Endothelial cell of umbilical vein (primary cell): ENCODE measurements at regions not wholly inside any gene's neighbourhood (a gene's known extent, or its start where the extent isn't known, plus 50 kb on each side); places are given as distances from the start of the nearest gene placed in this dataset.

Experiments used
- BruUV-seq: library from RNA; stranded (reverse); fragments of 400-500 nt; replicated peaks from 2 replicates; lab custom pipeline; 2021; lab: Mats Ljungman, UMichigan
- CTCF ChIA-PET: fragments of 300-600, 350-600 bp; sonication (Branson Sonifier 250); formaldehyde crosslinking; loops from one replicate; lab custom pipeline; 2021; ENCODE audit warnings: antibody characterized with exemption, inconsistent platforms; lab: Charles Lee
- POLR2A ChIA-PET: fragments of 300-600, 350-600 bp; sonication (Branson Sonifier 250); formaldehyde crosslinking; loops from one replicate; lab custom pipeline; 2021; ENCODE audit warnings: antibody characterized with exemption, inconsistent platforms; lab: Charles Lee
- DNase-seq: peaks from one replicate; pipeline ENCODE4 v3.0.0-alpha.2; 2011; ENCODE audit warnings: low read depth, low spot score
- FAIRE-seq: peaks from 2 replicates; lab custom pipeline; 2011; peaks lifted over from hg19 to GRCh38; lab: Jason Lieb, UNC
- H2AFZ ChIP-seq: 2 replicates; pipeline ENCODE4 v1.6.0; 2012; ENCODE audit warnings: low read depth, low read length, control low read depth, inconsistent platforms
- H3K27ac ChIP-seq: 2 replicates; pipeline ENCODE4 v1.5.1; 2011; ENCODE audit warnings: low read depth, mild to moderate bottlenecking, control low read depth, low read length, moderate library complexity; ENCODE audit not compliant: insufficient read depth
- H3K27me3 ChIP-seq, 2 experiments: 2 replicates each; pipeline versions ENCODE4 v1.6.0 to v1.6.1; 2011; ENCODE audit warnings: low read length in 2 of 2, mixed read lengths in 1 of 2; ENCODE audit not compliant: control insufficient read depth in 2 of 2, insufficient read depth in 2 of 2
- H3K36me3 ChIP-seq, 2 experiments: 2 replicates in 1 of 2; 3 replicates in 1 of 2; pipeline ENCODE4 v1.5.1; 2011; ENCODE audit warnings: low read length in 2 of 2, mild to moderate bottlenecking in 1 of 2, moderate library complexity in 1 of 2; ENCODE audit not compliant: control insufficient read depth in 2 of 2, insufficient read depth in 2 of 2; ENCODE audit errors: extremely low read depth in 1 of 2
- H3K4me1 ChIP-seq: 3 replicates; pipeline ENCODE4 v1.5.1; 2011; ENCODE audit warnings: mild to moderate bottlenecking, low read length; ENCODE audit not compliant: control insufficient read depth, insufficient read depth; ENCODE audit errors: extremely low read depth
- H3K4me2 ChIP-seq: 2 replicates; pipeline ENCODE4 v1.6.1; 2011; ENCODE audit warnings: low read length, control low read depth, mixed read lengths; ENCODE audit not compliant: insufficient read depth
- H3K4me3 ChIP-seq, 3 experiments: fragments of 200-600 bp in 1 of 3; sonication (generic), shearing (Covaris generic) in 1 of 3; replicated peaks in 1 of 3; 2 replicates each; pipeline ENCODE4 v1.5.1; 2011 to 2016; ENCODE audit warnings: control low read depth in 3 of 3, low read length in 3 of 3, mild to moderate bottlenecking in 2 of 3, inconsistent platforms in 1 of 3, low read depth in 1 of 3, moderate library complexity in 1 of 3; ENCODE audit not compliant: insufficient read depth in 1 of 3
- H3K79me2 ChIP-seq: 2 replicates; pipeline ENCODE4 v1.6.0; 2012; ENCODE audit warnings: low read length, inconsistent platforms; ENCODE audit not compliant: control insufficient read depth, insufficient read depth
- H3K9ac ChIP-seq: replicated peaks from 2 replicates; pipeline ENCODE3; 2011; ENCODE audit warnings: low read length, control low read depth; ENCODE audit not compliant: insufficient read depth; ENCODE audit errors: extremely low read depth
- H3K9me1 ChIP-seq: replicated peaks from 3 replicates; pipeline ENCODE4 v1.6.0; 2011; ENCODE audit warnings: mild to moderate bottlenecking, low read length; ENCODE audit not compliant: control insufficient read depth, insufficient read depth; ENCODE audit errors: extremely low read depth
- H3K9me3 ChIP-seq: replicated peaks from 2 replicates; pipeline ENCODE4 v1.5.1; 2012; ENCODE audit warnings: low read length, inconsistent platforms; ENCODE audit not compliant: control insufficient read depth, insufficient read depth
- H4K20me1 ChIP-seq: replicated peaks from 2 replicates; pipeline ENCODE3; 2011; ENCODE audit warnings: mild to moderate bottlenecking, low read length; ENCODE audit not compliant: control insufficient read depth, insufficient read depth; ENCODE audit errors: extremely low read depth
- CTCF ChIP-seq, 2 donors: IDR thresholded peaks; 1 replicate in 1 of 2; 2 replicates in 1 of 2; pipeline ENCODE4 v1.5.1; 2011; ENCODE audit warnings: low read length in 2 of 2, mild to moderate bottlenecking in 2 of 2, moderate library complexity in 2 of 2, control low read depth in 1 of 2, inconsistent platforms in 1 of 2, low read depth in 1 of 2; ENCODE audit not compliant: insufficient read depth in 1 of 2; ENCODE audit errors: extremely low read depth in 1 of 2
- EZH2 ChIP-seq: IDR thresholded peaks from 2 replicates; pipeline ENCODE4 v1.6.1; 2012; ENCODE audit warnings: borderline replicate concordance, low read depth, mild to moderate bottlenecking, moderate library complexity, low read length, inconsistent platforms; ENCODE audit not compliant: severe bottlenecking
- FOS ChIP-seq: IDR thresholded peaks from 2 replicates; pipeline ENCODE4 v1.6.1; 2011; ENCODE audit warnings: mild to moderate bottlenecking, low read length, moderate library complexity, borderline replicate concordance; ENCODE audit not compliant: insufficient read depth
- GATA2 ChIP-seq: IDR thresholded peaks from 2 replicates; pipeline ENCODE4 v1.7.0; 2011; ENCODE audit warnings: low read depth, mild to moderate bottlenecking, moderate library complexity, mixed read lengths, low read length; ENCODE audit not compliant: insufficient read length, insufficient read depth
- JUN ChIP-seq: IDR thresholded peaks from 2 replicates; pipeline ENCODE4 v1.6.1; 2011; ENCODE audit warnings: borderline replicate concordance, low read depth; ENCODE audit not compliant: insufficient read length, insufficient read depth
- MYC ChIP-seq: IDR thresholded peaks from one replicate; pipeline ENCODE4 v1.6.1; 2011; ENCODE audit warnings: mild to moderate bottlenecking, low read depth, low read length
- POLR2A ChIP-seq: IDR thresholded peaks from 2 replicates; pipeline ENCODE4 v1.6.1; 2012; ENCODE audit warnings: low read depth, mild to moderate bottlenecking, control low read depth, low read length
- POLR2AphosphoS5 ChIP-seq: IDR thresholded peaks from 2 replicates; pipeline ENCODE4 v1.6.1; 2012; ENCODE audit warnings: low read depth, mild to moderate bottlenecking, control low read depth, low read length, moderate library complexity; ENCODE audit not compliant: insufficient read depth
- dilution Hi-C: fragments of 300-500 bp; cut with MboI; formaldehyde crosslinking; loops from one replicate; pipeline ENCODE4 v1.15.0; 2019; ENCODE audit warnings: low sequenced_read_pairs; ENCODE audit not compliant: extremely low pct_ligation_motif_present
- intact Hi-C: fragments of 100-400 bp; cut with micrococcal nuclease; formaldehyde crosslinking; loops from one replicate; pipeline ENCODE4 v1.10.0; 2022
- TF ChIP-seq, protein P1 (sequence below): IDR thresholded peaks from 2 replicates; pipeline ENCODE4 v1.6.1; 2011; ENCODE audit not compliant: insufficient read depth, insufficient read length

GRCh38 chr1:213669964-213670691, 317.6 kb upstream of the PROX1 start:
- Histone ChIP-seq H3K9ac (no peak overlapping the region), H3K27me3 (peaks cover 0 to 2% of the 10 kb centered on the region in 2 experiments), H3K27ac (no peak overlapping the region), H3K4me2 (no peak overlapping the region), H3K9me1 (no peaks in the 10 kb centered on the region), H2AFZ (no peak overlapping the region), H3K4me3 (no peak overlapping the region), H4K20me1 (no peaks in the 10 kb centered on the region), H3K4me1 (no peaks in the 10 kb centered on the region), H3K9me3 (no peaks in the 10 kb centered on the region), H3K36me3 (no peaks in the 10 kb centered on the region), H3K79me2 (no peaks in the 10 kb centered on the region)
- intact Hi-C loops, result no loop called here
- POLR2A ChIA-PET, result no interaction called here
- TF ChIP-seq FOS (no peak), CTCF (IDR thresholded peaks at IDR 0.05; ENCODE audit: extremely low read depth in 1 of 2, insufficient read depth in 1 of 2, low read depth in 1 of 2, low read length in 2 of 2) (no peak), MYC (no peak), POLR2AphosphoS5 (no peak), POLR2A (no peak), JUN (no peak), GATA2 (no peak), EZH2 (no peak)
- TF ChIP-seq, protein P1, sequence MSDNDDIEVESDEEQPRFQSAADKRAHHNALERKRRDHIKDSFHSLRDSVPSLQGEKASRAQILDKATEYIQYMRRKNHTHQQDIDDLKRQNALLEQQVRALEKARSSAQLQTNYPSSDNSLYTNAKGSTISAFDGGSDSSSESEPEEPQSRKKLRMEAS, result no peak
- CTCF ChIA-PET, result no interaction called here
- DNase-seq (no peak), FAIRE-seq (no peak)
- dilution Hi-C loops, result no loop called here
- no TSS peak for BruUV-seq
